ENCODE measurements at regions not wholly inside any gene's neighbourhood (a gene's known extent, or its start where the extent isn't known, plus 50 kb on each side); places are given as distances from the start of the nearest gene placed in this dataset.

GRCh38 chr21:22421416-22422180 is 1423.4 kb downstream of the NCAM2 start:
- DNase-seq (ENCODE audit: low spot score in 2 of 2) = no peak
- H3K4me3 ChIP-seq = no peak overlapping the region
- no peaks in the 10 kb centered on the region for H3K27me3 ChIP-seq
- no peaks in the 10 kb centered on the region for H3K36me3 ChIP-seq
- TF ChIP-seq POLR2AphosphoS5 (IDR thresholded peaks at IDR 0.05) = no peak
- TF ChIP-seq CTCF (IDR thresholded peaks at IDR 0.05) = no peak
- no peak for TF ChIP-seq POLR2A (IDR thresholded peaks at IDR 0.05)
- no peaks in the 10 kb centered on the region for H3K9me3 ChIP-seq
- no peaks in the 10 kb centered on the region for H3K4me1 ChIP-seq
- intact Hi-C loops (cut with DNase I; ENCODE audit: low total_unique reads) = no loop called here
- H3K27ac ChIP-seq = no peak overlapping the region

- Histone ChIP-seq H3K27me3 (no peaks in the 10 kb centered on the region), H3K4me3 (no peak overlapping the region), H3K9me3 (no peaks in the 10 kb centered on the region), H3K27ac (no peak overlapping the region), H3K36me3 (no peaks in the 10 kb centered on the region), H3K4me1 (no peaks in the 10 kb centered on the region)
- no peak for DNase-seq (ENCODE audit: low spot score in 2 of 2)
- intact Hi-C loops (cut with DNase I; ENCODE audit: low total_unique reads) = no loop called here
- TF ChIP-seq POLR2A (IDR thresholded peaks at IDR 0.05) (no peak), CTCF (IDR thresholded peaks at IDR 0.05) (no peak), POLR2AphosphoS5 (IDR thresholded peaks at IDR 0.05) (no peak)
These were observed 1440.3 kb downstream of the NCAM2 start for GRCh38 chr21:22438428-22439086.

GRCh38 chr21:22444990-22445389 is 1446.8 kb downstream of the NCAM2 start:
- no peaks in the 10 kb centered on the region for H3K36me3 ChIP-seq
- H3K4me3 ChIP-seq = no peak overlapping the region
- no peaks in the 10 kb centered on the region for H3K9me3 ChIP-seq
- TF ChIP-seq POLR2A (IDR thresholded peaks at IDR 0.05) (no peak), POLR2AphosphoS5 (IDR thresholded peaks at IDR 0.05) (no peak), CTCF (IDR thresholded peaks at IDR 0.05) (no peak)
- DNase-seq (ENCODE audit: low spot score in 2 of 2) = no peak
- no peaks in the 10 kb centered on the region for H3K27me3 ChIP-seq
- no peak overlapping the region for H3K27ac ChIP-seq
- intact Hi-C loops (cut with DNase I; ENCODE audit: low total_unique reads) = no loop called here
- H3K4me1 ChIP-seq = no peaks in the 10 kb centered on the region

GRCh38 chr21:22450507-22450906 is 1452.3 kb downstream of the NCAM2 start:
- no peaks in the 10 kb centered on the region for H3K4me1 ChIP-seq
- H3K36me3 ChIP-seq = no peaks in the 10 kb centered on the region
- no peaks in the 10 kb centered on the region for H3K27me3 ChIP-seq
- TF ChIP-seq POLR2A (IDR thresholded peaks at IDR 0.05) (no peak), CTCF (IDR thresholded peaks at IDR 0.05) (no peak), POLR2AphosphoS5 (IDR thresholded peaks at IDR 0.05) (no peak)
- H3K27ac ChIP-seq = no peak overlapping the region
- no peak for DNase-seq (ENCODE audit: low spot score in 2 of 2)
- H3K4me3 ChIP-seq = no peak overlapping the region
- H3K9me3 ChIP-seq = no peaks in the 10 kb centered on the region
- intact Hi-C loops (cut with DNase I; ENCODE audit: low total_unique reads) = no loop called here

GRCh38 chr21:22456241-22456640 is 1458.0 kb downstream of the NCAM2 start:
- TF ChIP-seq POLR2A (IDR thresholded peaks at IDR 0.05) (no peak), CTCF (IDR thresholded peaks at IDR 0.05) (no peak), POLR2AphosphoS5 (IDR thresholded peaks at IDR 0.05) (no peak)
- intact Hi-C loops (cut with DNase I; ENCODE audit: low total_unique reads) = no loop called here
- H3K36me3 ChIP-seq = no peaks in the 10 kb centered on the region
- no peaks in the 10 kb centered on the region for H3K27me3 ChIP-seq
- H3K4me1 ChIP-seq = no peaks in the 10 kb centered on the region
- H3K27ac ChIP-seq = no peak overlapping the region
- no peak for DNase-seq (ENCODE audit: low spot score in 2 of 2)
- H3K9me3 ChIP-seq = no peaks in the 10 kb centered on the region
- H3K4me3 ChIP-seq = no peak overlapping the region

Measured in breast epithelium (tissue), 4 donors.